Amniotic stem cell (primary cell): ENCODE measurements at regions not wholly inside any gene's neighbourhood (a gene's known extent, or its start where the extent isn't known, plus 50 kb on each side); places are given as distances from the start of the nearest gene placed in this dataset.
"Not testable (repeated sequence)": the region's sequence is repeated elsewhere in the genome, so short reads cannot be mapped to it uniquely, and the experiment has no call there.

Experiments
- DNase-seq: peaks from one replicate; lab custom pipeline; 2025; lab: John Stamatoyannopoulos, UW

DNA sequence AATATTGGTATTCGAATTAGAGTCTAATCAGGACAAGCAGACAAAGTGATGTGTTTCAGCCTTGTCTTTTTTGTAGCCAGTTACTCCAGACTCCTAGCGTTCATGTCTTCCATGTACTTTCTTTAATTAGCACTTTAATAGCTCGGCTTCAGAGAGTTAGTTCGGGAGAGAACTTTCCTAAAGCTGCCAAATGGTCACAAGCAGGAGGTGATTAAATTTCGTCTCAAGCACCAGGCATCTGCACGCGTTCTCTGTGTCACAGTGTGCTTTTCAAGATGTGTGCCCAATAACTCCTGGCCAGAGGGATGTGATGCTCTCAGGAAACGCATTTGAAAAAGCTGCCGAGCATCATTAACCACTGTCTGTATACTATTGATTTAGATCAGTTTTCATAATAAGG is 790.8 kb downstream of the SOCS6 start:
- no peak for DNase-seq

- DNase-seq = no peak
Measured at GRCh38 chr18:71077451-71077850, 788.6 kb downstream of the SOCS6 start.

GRCh38 chr18:71075147-71075546 is 786.3 kb downstream of the SOCS6 start:
- DNase-seq = no peak

GRCh38 chr18:71068338-71068737 is 779.5 kb downstream of the SOCS6 start:
- DNase-seq = no peak

GRCh38 chr18:71049893-71050292 is 761.0 kb downstream of the SOCS6 start:
- DNase-seq = no peak

DNA sequence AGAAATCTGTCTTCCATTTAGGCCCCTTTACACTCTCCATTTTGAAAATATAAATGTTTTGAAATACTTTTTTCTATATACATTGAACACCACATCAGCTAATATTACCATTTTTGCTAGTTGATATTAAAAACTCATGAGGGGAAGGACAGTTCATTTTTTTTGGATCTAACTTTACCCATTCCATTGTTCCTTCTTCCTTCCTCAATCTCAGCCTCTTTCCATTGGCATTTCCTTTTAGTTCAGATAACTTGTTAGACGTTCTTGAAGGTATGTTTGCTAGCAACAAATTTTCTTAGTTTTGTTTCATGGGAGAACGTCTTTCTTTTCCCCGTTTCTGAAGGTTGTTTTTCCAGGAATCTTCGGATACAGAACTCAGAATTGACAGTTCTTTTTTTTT is 759.0 kb downstream of the SOCS6 start:
- no peak for DNase-seq

DNA sequence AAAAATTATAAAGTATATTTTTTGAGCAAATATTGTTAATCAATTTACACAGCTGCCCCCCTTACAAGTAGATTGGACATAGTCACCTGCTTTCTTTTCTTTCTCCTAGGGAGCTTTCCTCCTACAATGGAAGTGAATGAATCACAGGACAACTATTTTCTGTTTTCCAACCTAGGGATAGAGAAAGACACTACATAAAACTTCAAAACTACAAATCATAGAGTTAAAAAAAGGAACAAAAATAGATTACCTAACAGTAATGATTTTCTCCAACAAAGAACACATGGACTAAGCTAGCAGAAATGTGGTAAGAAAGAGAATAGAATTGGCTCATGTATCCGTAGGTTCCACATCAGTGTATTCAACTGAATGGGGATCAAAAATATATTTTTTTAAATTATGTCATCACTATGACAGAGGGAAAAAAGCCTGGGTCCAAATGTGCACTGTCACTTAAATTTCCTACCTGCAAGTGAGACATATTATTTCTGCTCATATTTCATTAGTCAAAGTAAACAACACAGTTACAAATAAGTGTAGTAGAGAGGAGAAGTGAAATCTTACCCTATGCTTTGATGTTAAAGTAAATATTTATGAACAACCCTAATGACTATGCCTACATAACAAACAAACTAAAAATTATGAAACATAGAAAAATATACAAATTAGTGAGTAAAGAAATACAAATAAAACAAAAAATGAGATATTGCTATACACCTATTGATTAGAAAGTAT is 756.7 kb downstream of the SOCS6 start:
- DNase-seq = no peak

DNA sequence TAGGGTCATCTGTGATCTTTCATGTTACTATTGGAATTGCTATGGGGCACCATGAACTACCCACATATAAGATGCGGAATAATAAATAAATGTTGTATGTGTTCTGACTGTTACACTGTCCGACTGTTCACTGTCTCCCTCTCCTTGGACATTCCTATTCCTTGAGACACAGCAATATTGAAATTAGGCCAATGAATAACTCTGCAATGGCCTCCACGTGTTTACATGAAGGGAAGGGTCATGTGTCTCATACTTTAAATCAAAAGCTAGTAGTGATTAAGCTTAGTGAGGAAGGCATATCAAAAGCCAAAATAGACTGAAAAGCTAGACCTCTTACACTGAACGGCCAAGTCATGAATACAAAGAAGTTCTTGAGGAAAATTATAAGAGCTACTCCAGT is 751.3 kb downstream of the SOCS6 start:
- no peak for DNase-seq

- DNase-seq = no peak
Measured at GRCh38 chr18:71038196-71038595, 749.4 kb downstream of the SOCS6 start.

- no peak for DNase-seq
Measured at GRCh38 chr18:71036783-71037182, 747.9 kb downstream of the SOCS6 start.

DNA sequence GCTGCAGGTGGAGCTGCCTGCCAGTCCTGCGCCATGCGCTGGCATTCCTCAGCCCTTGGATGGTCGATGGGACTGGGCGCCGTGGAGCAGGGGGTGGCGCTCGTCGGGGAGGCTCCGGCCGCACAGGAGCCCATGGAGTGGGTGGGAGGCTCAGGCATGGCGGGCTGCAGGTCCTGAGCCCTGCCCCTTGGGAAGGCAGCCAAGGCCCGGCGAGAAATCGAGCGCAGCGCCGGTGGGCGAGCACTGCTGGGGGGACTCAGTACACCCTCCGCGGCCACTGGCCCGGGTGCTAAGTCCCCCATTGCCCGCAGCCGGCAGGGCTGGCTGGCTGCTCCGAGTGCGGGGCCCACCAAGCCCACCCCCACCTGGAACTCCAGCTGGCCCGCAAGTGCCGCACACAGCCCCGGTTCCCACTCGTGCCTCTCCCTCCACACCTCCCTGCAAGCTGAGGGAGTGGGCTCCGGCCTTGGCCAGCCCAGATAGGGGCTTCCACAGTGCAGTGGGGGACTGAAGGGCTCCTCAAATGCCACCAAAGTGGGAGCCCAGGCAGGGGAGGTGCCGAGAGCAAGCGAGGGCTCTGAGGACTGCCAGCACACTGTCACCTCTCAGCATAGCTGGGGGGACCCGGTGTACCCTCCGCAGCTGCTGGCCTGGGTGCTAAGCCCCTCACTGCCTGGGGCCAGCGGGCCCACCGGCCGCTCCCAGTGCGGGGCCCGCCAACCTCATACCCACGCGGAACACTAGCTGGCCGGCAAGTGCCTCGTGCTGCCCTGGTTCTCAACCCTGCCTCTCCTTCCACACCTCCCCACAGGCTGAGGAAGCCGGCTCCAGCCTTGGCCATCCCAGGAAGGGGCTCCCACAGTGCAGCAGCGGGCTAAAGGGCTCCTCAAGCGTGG is 742.7 kb downstream of the SOCS6 start:
- not testable (repeated sequence) for DNase-seq

DNA sequence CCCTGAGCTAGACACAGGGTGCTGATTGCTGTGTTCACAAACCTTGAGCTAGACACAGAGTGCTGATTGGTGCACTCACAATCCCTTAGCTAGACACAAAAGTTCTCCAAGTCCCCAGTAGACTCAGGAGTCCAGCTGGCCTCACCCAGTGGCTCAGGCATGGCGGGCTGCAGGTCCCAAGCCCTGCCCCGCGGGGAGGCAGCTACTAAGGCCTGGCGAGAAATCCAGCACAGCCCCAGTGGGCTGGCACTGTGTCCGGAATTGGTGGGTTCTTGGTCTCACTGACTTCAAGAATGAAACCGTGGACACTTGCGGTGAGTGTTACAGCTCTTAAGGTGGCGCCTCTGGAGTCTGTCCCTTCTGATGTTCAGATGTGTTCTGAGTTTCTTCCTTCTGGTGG is 741.2 kb downstream of the SOCS6 start:
- DNase-seq = not testable (repeated sequence)

DNA sequence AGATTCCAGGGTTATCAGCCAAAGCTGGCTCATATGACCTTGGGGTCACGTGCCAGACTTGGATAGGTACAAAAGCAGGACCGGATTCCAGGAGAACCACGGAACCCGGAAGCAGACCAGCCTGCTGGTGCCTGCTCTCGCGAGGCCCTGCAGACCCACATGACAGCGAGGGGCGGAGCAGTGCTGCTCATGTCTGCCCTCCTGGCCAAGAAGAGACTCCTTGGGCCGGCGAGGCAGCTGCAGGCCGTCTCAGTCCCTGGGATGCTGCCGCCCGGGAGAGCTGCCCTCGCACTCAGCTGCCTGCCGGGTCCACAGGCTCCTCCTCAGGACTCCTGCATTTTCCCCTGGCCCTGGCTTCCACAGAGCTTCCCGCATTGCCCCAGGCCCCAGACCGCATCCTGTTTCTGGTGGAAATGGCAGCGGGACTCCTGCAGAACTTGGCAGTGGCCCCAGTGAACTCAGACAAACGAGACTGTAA is 739.5 kb downstream of the SOCS6 start:
- no peak for DNase-seq

GRCh38 chr18:71027531-71027930 is 738.7 kb downstream of the SOCS6 start:
- no peak for DNase-seq

GRCh38 chr18:71025505-71026225 is 736.8 kb downstream of the SOCS6 start:
- no peak for DNase-seq

DNA sequence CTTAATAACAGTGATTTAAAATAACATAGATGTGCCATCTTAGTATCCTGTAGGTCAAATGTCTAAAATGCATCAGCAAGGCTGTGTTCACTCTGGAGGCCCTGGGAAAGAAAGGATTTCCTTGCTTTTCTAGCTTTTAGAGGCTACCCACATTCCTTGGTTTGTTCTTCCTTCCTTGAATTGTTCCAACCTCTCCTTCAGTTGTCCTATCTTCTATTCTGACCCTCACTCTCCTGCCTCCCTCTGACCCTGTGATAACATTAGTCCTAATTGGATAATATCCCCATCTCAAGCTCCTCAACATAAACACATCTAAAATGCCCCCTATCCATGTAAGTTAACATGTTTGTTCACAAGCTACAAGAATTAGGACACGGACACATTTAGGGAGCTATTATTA is 733.5 kb downstream of the SOCS6 start:
- no peak for DNase-seq

GRCh38 chr18:71021030-71021362 is 732.2 kb downstream of the SOCS6 start:
- no peak for DNase-seq

DNA sequence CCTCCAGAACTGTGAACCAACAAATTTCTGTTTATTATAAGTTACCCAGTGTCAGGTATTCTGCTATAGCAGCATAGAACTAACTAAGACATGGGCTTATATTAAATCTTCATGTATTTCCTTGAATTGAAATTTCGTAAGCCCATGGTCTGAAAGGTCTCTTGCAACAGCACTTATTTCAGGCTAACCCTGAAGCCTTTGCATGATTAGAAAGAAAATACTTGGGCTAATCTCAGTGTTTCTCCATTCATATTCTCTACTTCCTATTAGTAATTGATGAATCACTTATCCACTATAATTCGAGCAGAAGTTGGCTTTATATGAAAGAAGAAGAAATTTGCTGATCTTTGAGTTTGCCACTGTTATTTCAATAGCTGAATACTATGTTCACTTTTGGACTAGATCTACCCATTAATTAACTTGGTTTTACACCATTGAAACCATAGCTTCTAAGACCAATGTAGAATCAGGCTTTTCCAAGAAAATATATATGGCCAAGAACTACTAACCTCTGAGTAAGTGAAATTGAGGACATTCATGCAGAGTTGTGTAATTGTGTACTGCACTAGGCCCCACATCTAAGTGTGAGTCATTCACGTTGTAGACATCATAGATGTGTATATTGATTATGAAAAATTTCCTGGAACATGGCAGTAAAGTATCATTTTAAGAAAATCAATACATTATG is 731.6 kb downstream of the SOCS6 start:
- no peak for DNase-seq

DNA sequence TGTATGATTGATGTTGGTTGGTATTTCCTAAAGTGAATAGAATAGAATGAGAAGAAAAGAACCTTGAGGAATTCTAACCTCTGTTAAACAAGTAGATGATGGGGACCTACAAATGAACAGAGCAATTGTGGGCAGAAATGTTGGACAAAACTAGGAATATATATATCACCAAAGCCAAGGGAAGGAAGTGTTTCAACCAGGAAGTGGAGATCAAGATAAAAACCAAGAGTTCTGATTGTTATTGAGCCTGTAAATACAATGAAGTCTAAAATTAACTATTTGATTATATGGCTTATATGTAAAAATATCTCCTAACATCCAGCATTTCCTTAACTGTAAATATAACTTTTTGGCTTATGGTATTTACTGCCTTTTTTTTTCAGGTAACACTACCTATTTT is 730.0 kb downstream of the SOCS6 start:
- DNase-seq = no peak

- DNase-seq = no peak
Measured at GRCh38 chr18:71012789-71013188, 723.9 kb downstream of the SOCS6 start.

DNA sequence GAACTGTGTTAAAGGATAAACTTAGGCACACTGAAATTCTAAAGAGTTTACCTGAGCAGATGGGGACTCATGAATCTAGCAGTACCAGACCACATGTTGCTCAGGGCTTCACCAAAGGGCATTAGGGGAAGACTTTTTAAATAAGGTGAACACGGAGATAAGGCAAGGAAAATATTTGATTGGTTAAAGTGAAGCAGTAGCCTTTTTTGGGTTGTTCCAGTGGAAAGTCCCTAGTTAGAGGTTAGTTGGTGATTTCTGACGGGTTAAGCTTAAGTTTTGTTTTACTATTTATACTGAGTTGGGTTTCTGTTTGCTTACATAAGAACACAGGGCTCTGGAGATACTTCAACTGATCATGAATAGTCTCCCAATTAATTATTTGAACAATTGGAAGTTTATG is 722.5 kb downstream of the SOCS6 start:
- DNase-seq = no peak

DNA sequence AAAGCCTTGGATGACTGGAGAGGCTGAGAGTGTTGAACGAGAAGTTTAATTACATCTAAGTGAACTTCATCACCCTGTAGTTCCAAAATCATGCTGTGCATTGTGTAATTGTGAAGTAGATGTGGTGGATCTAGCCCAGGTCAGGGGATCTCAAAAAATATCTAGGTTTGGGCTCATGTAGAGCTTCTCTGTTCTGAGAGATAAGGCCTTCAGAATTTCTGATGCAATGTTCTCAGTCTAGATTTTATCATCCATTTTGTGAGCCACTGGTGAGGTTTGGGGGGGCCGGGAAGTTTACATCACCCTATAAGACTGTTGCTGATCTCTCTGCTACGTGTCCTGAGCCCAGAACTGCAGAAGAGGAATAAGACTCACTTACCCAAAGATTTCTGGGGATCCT is 719.4 kb downstream of the SOCS6 start:
- DNase-seq = no peak
